Spleen (tissue), 7 donors: ENCODE measurements at regions not wholly inside any gene's neighbourhood (a gene's known extent, or its start where the extent isn't known, plus 50 kb on each side); places are given as distances from the start of the nearest gene placed in this dataset.

Source experiments
- POLR2AphosphoS5 ChIP-seq, 3 donors: sonication (generic); formaldehyde crosslinking; IDR thresholded peaks; one replicate each; pipeline ENCODE4 v1.5.1; 2017; ENCODE audit warnings: antibody characterized with exemption in 3 of 3
- TF ChIP-seq, protein P1 (sequence below), 11 experiments: fragments of 200-600 bp in 7 of 11; fragments of 450-650 bp in 4 of 11; sonication (generic) in 4 of 11; IDR thresholded peaks in 8 of 11; conservative IDR thresholded peaks in 3 of 11; 1 replicate in 7 of 11; 2 replicates in 4 of 11; pipeline versions ENCODE4 v1.4.0 to v1.8.0; 2016 to 2021; ENCODE audit warnings: antibody characterized with exemption in 11 of 11, inconsistent platforms in 4 of 11, mild to moderate bottlenecking in 1 of 11
- donor health status: DM: no; HTN: no; CAD: no; lungs with moderate emphysema.
- donor health status: DM: no; HTN: no; CAD: no.
- donor health status: DM: no; HTN: no; CAD: no.

DNA sequence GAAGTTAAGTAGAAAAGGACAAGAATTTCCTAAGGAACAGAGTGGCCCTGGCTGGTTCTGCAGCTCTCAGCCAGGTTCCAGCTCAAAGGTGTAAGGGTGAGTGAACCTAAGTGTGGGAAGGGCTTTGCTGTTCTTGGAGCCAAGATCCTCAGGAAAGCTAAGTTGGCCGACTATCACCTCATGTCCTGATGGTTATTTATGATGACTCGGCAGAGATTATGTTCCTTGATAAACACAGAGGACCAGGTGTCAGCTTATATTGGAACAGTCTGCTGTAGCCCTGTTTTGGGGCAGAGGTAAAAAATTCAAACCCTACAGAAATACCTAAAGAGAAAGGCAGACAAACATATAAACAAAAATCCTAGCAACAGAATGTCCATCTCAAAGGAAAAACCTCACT is 128.5 kb downstream of the TBX3 start:
- TF ChIP-seq, protein P1, sequence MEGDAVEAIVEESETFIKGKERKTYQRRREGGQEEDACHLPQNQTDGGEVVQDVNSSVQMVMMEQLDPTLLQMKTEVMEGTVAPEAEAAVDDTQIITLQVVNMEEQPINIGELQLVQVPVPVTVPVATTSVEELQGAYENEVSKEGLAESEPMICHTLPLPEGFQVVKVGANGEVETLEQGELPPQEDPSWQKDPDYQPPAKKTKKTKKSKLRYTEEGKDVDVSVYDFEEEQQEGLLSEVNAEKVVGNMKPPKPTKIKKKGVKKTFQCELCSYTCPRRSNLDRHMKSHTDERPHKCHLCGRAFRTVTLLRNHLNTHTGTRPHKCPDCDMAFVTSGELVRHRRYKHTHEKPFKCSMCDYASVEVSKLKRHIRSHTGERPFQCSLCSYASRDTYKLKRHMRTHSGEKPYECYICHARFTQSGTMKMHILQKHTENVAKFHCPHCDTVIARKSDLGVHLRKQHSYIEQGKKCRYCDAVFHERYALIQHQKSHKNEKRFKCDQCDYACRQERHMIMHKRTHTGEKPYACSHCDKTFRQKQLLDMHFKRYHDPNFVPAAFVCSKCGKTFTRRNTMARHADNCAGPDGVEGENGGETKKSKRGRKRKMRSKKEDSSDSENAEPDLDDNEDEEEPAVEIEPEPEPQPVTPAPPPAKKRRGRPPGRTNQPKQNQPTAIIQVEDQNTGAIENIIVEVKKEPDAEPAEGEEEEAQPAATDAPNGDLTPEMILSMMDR (IDR thresholded peaks at IDR 0.05 in 8 of 11, conservative IDR thresholded peaks at IDR 0.05 in 3 of 11): no peak
- TF ChIP-seq POLR2AphosphoS5 (IDR thresholded peaks at IDR 0.05): no peak
